ENCODE measurements at regions not wholly inside any gene's neighbourhood (a gene's known extent, or its start where the extent isn't known, plus 50 kb on each side); places are given as distances from the start of the nearest gene placed in this dataset.

GRCh38 chr1:106072909-106073600 lies 983.4 kb upstream of the PRMT6 start:
- no peak for DNase-seq (ENCODE audit: low read depth)

- no peak for DNase-seq (ENCODE audit: low read depth)
These were observed 975.7 kb upstream of the PRMT6 start for GRCh38 chr1:106080608-106081325.

GRCh38 chr1:106111044-106111443 lies 945.4 kb upstream of the PRMT6 start:
- no peak for DNase-seq (ENCODE audit: low read depth)

- DNase-seq (ENCODE audit: low read depth), result no peak
These were observed 942.6 kb upstream of the PRMT6 start for GRCh38 chr1:106113851-106114250.

- DNase-seq (ENCODE audit: low read depth), result no peak
These were observed 935.7 kb upstream of the PRMT6 start for GRCh38 chr1:106120789-106121188.

DNA sequence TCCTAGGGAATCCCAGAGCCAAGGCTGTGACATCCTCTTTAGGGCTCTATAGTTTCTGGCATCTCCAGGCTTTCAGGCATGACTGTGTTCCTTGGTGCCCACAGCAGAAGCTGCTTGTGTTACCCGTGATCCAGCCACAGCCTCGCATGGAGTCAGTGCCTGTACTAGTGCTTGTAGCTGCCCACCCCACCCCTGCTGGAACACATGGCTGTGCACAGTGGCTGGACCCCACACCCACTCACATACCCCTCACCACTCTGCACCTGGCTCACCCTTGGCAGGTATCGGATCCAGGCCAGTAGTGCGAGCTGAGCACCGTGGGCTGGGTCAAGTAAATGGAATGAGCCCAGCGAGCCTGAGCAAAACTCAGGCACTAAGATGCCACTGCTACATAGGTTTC lies 934.7 kb upstream of the PRMT6 start:
- DNase-seq (ENCODE audit: low read depth), result no peak

DNA sequence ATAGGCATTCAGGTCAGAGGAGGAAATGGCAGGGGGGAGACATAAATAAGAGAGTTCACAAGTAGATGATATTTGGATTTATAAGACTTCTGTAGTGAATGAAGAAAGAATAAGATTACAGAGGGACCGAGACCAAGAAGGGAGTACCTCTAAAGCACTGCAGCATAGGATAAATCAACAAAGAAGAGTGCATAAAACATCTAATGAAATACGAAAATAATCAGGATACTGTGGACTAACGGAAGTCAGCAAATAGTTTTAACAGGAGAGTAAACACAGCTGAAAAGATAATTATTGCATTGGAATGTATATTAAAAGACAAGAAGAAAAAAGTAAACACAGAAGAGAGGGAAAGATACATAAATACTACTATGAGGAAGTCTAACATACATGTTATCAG lies 921.9 kb upstream of the PRMT6 start:
- DNase-seq (ENCODE audit: low read depth), result no peak

GRCh38 chr1:106173101-106173500 lies 883.4 kb upstream of the PRMT6 start:
- no peak for DNase-seq (ENCODE audit: low read depth)

DNA sequence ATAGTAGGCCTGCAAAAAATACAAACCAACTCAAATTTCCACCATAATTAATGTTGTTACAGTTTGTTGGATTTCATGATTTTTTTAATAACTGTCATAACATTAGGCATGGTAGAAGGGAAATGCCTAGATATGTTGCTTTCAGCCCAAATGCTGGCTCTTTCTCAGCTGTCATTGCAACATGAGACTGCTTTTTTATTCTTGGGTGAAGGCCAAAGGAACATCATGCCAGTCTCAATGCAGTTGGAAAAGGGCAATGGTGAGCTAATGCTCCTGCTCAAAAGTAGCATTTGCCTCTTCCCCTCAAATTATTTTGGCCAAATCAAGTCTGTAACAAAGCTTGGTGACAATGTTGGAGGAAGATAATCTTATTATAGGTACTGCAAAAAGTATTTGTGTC lies 877.7 kb upstream of the PRMT6 start:
- no peak for DNase-seq (ENCODE audit: low read depth)

DNA sequence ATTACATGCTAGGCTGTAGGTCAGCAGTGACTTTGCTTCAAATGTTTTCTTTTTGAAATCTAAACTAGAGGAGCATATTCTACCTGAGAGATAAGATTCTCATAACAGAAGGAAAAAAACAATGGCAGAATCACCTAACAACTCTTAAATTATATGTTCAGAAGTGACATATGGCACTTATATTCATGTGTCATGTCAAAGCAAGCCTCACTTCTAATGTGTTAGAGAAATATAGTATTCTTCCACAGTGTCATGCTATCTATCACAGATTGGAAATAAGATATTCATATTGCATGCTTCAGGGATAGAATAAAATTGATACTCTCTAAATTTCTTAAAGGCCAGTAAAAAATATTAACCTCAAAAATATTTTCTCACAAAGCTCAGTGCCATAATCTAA lies 874.6 kb upstream of the PRMT6 start:
- no peak for DNase-seq (ENCODE audit: low read depth)

GRCh38 chr1:106185089-106185488 lies 871.4 kb upstream of the PRMT6 start:
- DNase-seq (ENCODE audit: low read depth), result no peak

DNA sequence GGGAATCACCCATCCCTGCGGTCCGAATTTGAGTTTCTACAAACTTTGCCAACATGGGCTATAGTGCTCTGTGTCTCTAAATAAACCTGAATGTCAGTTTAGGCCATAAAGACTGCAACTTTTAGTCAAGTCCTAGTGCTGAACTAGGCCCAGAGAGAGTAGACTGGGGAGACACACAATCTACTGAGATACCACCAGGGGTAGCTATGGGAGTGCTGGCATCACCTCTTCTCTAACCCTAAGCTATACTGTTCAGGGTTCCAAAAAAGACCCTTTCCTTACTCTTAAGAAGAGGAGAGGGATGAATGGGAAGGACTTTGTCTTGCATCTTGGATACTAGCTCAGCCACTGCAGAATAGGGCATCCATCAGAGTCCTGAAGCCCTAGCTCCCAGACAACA lies 866.7 kb upstream of the PRMT6 start:
- no peak for DNase-seq (ENCODE audit: low read depth)

DNA sequence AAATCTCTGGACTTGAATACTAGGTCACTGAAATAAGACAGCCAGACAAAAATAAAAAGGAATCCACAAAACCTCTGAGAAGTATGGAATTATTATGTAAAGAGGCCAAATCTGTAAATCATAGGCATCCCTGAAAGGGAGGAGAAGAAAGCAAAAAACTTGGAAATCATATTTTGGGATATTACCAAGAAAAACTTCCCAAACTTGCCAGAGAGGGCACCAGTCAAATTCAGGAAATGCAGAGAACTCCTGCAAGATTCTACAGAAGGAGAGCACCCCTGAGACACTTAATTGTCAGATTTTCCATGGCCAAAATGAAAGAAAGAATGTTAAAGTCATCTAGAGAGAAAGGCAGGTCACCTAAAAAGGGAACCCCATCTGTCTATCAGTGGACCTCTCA lies 862.3 kb upstream of the PRMT6 start:
- no peak for DNase-seq (ENCODE audit: low read depth)

- DNase-seq (ENCODE audit: low read depth), result no peak
These were observed 855.8 kb upstream of the PRMT6 start for GRCh38 chr1:106200711-106201110.

DNA sequence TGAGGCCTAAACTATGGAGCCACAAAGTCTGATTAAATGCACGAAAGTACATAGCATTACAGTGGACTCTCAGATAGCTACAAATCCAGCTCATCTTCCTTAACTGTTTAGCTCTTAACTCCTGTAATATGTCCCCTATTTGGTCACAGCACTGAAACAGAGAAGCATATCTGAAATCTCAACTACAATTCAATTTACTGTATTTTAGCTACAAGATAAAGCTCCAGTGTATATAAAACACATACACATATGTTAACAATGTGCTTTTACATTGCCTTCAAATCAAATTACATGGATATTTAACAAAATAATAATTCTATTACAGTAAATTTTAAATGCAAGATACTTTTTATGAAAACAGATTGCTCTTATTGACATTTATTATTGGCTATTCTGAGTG lies 849.3 kb upstream of the PRMT6 start:
- DNase-seq (ENCODE audit: low read depth), result no peak

DNA sequence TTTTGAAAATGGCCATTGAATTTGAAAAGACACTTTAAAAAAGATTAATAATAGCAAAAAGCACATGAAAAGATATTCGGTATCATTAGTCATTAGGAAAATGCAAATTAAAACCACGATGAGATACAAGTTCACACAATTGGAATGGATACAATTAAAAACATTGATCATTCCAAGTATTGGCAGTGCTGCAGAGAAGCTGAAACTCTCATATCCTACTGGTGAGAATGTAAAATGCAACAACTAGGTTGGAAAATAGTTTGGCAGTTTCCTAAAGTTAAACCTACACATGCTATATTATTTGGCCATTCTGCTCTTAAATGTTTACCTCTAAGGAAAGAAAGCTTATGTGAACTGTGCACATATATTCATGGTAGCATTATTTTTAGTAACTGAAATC lies 838.7 kb upstream of the PRMT6 start:
- DNase-seq (ENCODE audit: low read depth), result no peak

- DNase-seq (ENCODE audit: low read depth), result no peak
These were observed 834.1 kb upstream of the PRMT6 start for GRCh38 chr1:106222403-106222802.

DNA sequence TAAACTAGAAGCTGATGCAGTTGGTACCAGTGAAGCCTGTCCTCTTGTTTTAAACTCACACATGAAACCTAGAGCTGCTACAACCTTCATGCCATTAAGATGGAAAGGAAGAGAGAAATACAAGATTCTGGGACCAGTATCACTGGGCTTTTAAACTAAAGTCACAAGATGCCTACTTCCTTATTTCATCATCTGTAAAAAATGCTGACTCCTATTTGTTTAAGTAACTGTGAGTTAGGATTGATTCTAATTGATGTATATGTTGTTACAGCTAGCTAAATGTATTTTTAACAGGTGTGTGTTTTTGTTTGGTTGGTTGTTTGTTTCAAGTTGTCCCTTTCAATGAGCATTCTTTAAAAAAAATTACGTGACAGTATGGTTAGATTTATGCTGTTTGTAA lies 833.3 kb upstream of the PRMT6 start:
- DNase-seq (ENCODE audit: low read depth), result no peak

GRCh38 chr1:106224426-106224825 lies 832.0 kb upstream of the PRMT6 start:
- no peak for DNase-seq (ENCODE audit: low read depth)

DNA sequence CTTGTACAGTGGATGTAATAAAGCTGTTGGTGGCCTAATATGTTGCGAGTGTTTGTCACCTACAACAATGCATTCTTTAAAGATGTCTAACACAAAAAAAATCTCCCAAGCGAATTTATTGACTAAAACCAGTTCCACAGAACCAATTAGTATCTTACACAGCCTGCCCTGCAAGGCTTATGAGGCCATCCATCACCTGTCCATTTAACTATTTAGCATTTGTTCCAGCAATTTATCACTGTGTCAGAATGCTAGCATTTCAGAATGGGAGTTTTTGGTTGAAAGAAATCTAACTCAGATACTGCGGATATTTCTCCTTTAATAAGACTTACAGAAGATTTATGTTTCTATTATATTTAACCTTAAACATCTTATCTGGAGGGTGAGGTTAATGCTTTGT lies 831.1 kb upstream of the PRMT6 start:
- no peak for DNase-seq (ENCODE audit: low read depth)

GRCh38 chr1:106226550-106226949 lies 829.9 kb upstream of the PRMT6 start:
- no peak for DNase-seq (ENCODE audit: low read depth)

DNA sequence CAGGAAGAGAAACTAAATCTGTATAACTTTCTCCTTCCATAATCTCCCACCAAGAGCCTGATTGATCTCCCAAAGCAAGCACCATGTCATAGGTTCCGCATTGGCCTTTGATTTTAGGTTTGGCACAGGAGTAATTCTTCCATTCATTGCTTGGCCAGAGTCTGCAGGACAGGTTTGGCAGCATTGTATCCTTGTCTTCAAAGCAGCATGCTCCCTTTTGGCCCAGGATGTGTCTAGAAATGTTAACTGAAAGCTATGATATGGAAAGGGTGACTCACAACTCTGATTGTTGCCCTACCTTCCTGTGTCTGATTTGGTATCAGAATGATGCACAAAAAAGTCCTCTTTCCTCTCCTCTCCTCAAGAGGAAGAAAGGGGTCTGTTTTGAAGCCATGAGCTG lies 824.3 kb upstream of the PRMT6 start:
- no peak for DNase-seq (ENCODE audit: low read depth)

DNA sequence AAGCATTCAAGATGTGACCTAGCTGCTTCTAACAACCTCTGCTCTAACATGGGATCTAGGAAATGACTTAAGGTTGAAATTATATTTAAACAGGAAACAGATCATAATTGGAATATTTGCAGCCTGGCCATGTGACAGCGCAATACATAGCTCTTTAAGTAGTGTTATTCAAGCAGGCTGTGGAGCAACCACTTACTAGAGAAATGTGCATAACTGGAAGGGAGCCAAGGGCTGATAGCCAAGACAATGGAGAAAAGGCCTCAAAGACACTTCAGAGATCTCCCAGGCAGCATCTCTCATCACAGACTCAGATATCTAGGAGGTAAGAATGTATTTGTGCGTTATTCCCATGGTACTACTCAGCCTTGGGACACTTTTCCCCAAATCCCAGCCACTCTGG lies 823.0 kb upstream of the PRMT6 start:
- no peak for DNase-seq (ENCODE audit: low read depth)

DNA sequence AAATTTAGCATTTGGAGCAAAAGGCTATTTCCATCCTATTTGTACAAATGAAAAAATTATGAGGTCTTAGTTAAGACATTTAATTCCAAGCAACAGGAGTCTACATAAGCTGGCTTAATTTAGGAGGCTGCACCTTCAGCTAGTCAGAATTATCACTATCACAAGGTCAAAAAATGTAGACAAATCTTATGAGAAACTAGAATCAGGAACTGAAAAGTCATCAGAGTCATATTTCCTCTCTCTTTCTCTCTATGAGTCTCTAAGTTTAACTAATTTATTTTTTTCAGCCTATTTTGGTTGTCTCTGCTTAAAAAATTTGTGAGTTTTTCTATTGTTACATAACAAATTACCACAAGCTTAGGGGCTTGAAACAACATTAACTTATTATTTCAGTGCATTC lies 807.1 kb upstream of the PRMT6 start:
- DNase-seq (ENCODE audit: low read depth), result no peak

Measured in HS-27A (cell line).